GM12864 (cell line): ENCODE measurements at regions not wholly inside any gene's neighbourhood (a gene's known extent, or its start where the extent isn't known, plus 50 kb on each side); places are given as distances from the start of the nearest gene placed in this dataset.

Experiments
- DNase-seq: peaks from one replicate; pipeline ENCODE4 v3.0.0-alpha.2; 2011; ENCODE audit warnings: low read depth
- H3K4me3 ChIP-seq: 2 replicates; pipeline ENCODE4 v1.5.1; 2011; ENCODE audit warnings: mild to moderate bottlenecking, low read depth, low read length, control low read depth
- TF ChIP-seq, protein P1 (sequence below): IDR thresholded peaks from 2 replicates; pipeline ENCODE4 v1.5.1; 2011; ENCODE audit warnings: low read depth, mild to moderate bottlenecking, moderate library complexity, low read length, control low read depth, inconsistent platforms; ENCODE audit errors: missing control alignments

DNA sequence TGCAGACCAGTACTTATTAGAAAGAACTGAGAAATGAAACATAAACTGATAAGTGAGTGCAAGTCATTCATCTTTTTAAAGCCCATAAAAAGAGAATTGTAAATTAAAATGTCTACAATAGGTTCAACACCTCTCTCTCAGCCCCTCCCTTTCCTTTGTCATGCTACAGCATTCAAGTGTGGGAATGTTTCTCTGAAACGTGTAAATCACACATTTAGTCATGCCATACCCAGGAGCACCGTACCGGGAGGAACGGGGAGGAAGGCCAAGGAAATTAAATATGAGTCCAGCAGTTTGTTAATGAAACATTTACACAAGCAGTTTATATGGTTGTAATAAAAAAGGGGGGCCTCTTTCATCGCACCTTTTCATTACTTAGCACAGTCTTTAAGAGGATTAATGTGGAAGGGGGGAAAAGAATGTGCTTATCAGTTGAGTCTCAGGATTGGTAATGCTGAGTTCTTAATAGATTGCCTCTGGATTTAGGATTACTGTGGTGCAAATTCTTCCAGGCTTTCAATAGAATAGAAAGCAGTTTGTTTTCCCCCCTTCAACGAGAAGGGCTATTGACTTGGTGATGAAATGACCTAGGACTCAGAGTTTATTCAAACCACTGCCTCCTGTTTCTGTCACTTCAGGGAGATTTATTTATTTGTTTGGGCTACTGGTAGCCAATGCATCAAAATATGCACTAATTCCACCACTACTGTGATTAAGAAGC is 176.0 kb upstream of the ZNF608 start:
- no peak overlapping the region; the same call in 1 of the 2 replicates for H3K4me3 ChIP-seq
- TF ChIP-seq, protein P1, sequence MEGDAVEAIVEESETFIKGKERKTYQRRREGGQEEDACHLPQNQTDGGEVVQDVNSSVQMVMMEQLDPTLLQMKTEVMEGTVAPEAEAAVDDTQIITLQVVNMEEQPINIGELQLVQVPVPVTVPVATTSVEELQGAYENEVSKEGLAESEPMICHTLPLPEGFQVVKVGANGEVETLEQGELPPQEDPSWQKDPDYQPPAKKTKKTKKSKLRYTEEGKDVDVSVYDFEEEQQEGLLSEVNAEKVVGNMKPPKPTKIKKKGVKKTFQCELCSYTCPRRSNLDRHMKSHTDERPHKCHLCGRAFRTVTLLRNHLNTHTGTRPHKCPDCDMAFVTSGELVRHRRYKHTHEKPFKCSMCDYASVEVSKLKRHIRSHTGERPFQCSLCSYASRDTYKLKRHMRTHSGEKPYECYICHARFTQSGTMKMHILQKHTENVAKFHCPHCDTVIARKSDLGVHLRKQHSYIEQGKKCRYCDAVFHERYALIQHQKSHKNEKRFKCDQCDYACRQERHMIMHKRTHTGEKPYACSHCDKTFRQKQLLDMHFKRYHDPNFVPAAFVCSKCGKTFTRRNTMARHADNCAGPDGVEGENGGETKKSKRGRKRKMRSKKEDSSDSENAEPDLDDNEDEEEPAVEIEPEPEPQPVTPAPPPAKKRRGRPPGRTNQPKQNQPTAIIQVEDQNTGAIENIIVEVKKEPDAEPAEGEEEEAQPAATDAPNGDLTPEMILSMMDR = no peak
- DNase-seq = no peak

DNA sequence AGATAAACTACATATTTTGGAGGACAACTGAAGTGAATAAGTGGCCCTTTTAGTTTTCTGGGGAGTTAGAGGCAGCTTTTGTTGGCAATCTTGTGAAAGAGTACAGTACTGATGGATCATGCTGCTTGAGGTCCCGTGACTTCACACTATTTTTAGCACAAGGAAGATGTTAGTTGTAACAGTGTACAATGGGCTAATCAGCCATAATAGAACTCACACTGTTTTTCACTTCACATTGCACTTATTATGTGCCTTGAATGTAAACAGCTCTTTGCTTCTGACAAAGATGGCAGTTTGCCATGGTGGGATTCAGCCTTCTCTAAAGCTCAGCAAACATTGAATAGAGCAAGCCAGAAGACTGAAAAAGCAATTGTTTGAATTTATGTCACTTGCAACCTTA is 176.7 kb upstream of the ZNF608 start:
- TF ChIP-seq, protein P1 = no peak
- no peak for DNase-seq
- no peak overlapping the region for H3K4me3 ChIP-seq

DNA sequence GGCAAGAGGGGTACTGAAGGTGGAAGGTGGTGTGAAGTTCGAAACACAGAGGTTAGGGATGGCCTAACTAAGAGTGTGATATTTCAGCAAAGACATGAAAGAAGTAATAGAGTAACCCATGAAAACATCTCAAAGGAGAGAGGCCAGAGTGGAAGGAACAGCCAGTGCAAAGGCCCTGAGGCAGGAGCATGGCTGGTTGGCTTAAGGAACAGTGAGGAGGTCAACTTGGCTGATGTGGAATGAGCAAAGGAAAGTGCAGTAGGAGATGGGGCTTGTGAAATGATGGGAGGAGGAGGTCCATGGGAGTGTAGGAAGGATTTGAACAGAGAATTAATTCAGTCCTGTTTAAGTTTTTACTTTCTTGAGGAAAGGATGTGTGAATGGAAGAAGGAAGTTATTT is 178.3 kb upstream of the ZNF608 start:
- no peak overlapping the region for H3K4me3 ChIP-seq
- TF ChIP-seq, protein P1 = no peak
- DNase-seq = no peak

DNA sequence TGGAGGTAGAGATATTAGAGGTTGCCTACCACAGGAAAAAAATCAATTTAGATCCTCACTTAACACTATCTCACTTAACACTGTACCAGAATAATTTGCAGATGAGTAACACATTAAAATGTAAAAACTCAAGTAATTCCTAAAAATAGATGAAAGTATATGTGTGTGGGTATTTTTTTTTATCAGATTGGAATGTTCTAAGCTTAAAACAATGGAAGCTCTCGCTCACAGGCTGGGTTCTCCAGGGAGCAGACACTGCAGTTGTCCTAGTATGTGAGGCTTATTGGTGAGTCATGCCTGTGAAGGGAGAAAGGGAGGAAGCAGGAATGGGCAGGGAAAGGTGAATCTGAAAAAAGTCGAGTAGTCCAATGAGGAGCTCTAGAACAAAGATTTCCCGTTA is 181.3 kb upstream of the ZNF608 start:
- no peak overlapping the region for H3K4me3 ChIP-seq
- no peak for DNase-seq
- TF ChIP-seq, protein P1 = no peak

DNA sequence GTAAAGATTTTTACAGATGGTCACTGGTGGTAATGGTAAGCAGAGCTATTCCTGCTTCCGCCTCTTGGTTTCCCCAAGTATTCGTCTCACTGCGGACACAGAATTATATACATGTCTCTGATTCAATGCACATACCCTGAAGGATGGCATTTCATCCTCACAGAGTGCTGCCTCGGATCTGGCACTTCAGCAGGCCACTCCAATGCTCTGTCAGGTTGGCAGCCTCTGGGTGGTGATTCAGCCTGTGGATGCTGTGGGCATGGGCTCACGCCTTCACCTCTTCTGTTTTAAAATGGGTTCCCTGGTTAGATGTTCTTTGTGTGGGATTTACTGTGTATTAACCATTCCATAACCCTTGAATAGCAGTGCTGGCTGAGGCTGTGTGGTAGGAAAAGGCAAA is 182.6 kb upstream of the ZNF608 start:
- no peak overlapping the region for H3K4me3 ChIP-seq
- DNase-seq = no peak
- TF ChIP-seq, protein P1 = no peak

DNA sequence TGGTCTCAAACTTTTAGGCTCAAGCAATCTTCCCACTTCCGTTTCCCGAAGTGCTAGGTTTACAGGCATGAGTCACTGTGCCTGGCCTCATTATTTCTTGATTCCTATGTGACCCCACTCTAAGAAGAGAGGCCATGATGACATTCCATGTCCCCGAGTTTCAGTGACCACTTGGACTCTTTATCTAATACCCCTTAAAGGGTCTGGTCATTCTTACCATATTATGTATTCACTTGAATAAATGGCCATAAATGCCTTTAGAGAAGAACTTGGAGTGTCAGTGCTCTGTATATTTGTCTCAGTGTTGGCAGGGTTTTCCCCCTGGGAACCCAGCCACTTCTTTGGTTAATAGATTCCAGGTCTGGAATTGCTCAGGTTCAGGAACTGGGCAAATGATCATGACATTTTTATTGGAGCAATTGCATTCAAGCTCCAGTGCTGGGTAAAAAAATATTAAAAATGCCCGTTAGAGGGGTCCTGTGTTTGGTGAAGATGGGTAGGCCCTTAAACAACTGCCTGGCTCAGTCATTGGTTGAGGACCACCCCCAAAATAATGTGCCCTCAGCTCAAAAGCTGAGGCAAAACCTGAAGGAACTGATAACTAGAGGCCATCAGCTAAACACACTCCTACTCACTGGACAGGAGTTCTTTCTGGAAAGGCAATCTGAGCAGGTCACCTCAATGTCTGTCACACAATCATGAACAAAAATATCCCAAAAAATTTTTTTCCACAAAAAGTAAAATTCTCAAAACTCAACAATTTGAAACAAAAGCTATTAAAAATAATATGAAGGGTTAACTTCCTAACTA is 186.6 kb upstream of the ZNF608 start:
- H3K4me3 ChIP-seq = no peak overlapping the region
- no peak for DNase-seq
- TF ChIP-seq, protein P1 = no peak
